Motor neuron (in vitro differentiated cells): ENCODE measurements at regions not wholly inside any gene's neighbourhood (a gene's known extent, or its start where the extent isn't known, plus 50 kb on each side); places are given as distances from the start of the nearest gene placed in this dataset.
"Not testable (repeated sequence)": the region's sequence is repeated elsewhere in the genome, so short reads cannot be mapped to it uniquely, and the experiment has no call there.

Source experiments
- ATAC-seq, 8 experiments: fragments of 200-7000 bp; cut with Tn5 transposase; replicated peaks in 6 of 8; 2 replicates each; pipeline ENCODE4 v1.8.0; 2021; ENCODE audit warnings: mild to moderate bottlenecking in 8 of 8, moderate library complexity in 8 of 8
- H3K27ac ChIP-seq, 2 donors: fragments of 250-450 bp; sonication (Bioruptor Pico); 2 replicates each; pipeline ENCODE4 v1.9.0; 2021; ENCODE audit warnings: antibody characterized with exemption in 2 of 2, mild to moderate bottlenecking in 2 of 2, moderate library complexity in 1 of 2
- H3K4me1 ChIP-seq, 2 donors: fragments of 250-450 bp; sonication (Bioruptor Pico); replicated peaks in 1 of 2; 2 replicates each; pipeline ENCODE4 v1.6.1; 2021; ENCODE audit warnings: antibody characterized with exemption in 2 of 2, mild to moderate bottlenecking in 2 of 2, moderate library complexity in 1 of 2
- H3K4me3 ChIP-seq, 5 donors: fragments of 250-450 bp; sonication (Bioruptor Pico); 2 replicates each; pipeline ENCODE4 v1.9.0; 2021; ENCODE audit warnings: antibody characterized with exemption in 5 of 5, mild to moderate bottlenecking in 5 of 5, moderate library complexity in 4 of 5
- WGBS, 10 experiments: fragments of 450-650 bp; shearing (Covaris generic); methylation state at CpG; one replicate each; pipeline ENCODE4 v1.0.0; 2022; 5-methylcytosine and 5-hydroxymethylcytosine counted together
- in situ Hi-C, 9 experiments: fragments of 400-800 bp; cut with MboI; loops; one replicate each; pipeline ENCODE4 v1.15.0; 2021; ENCODE audit warnings: low sequenced_read_pairs in 9 of 9, low pct_unique_long_range_greater_than_20kb in 2 of 9; ENCODE audit not compliant: unreplicated experiment in 9 of 9

- Histone ChIP-seq H3K4me1 (no peaks in the 10 kb centered on the region), H3K27ac (no peak overlapping the region), H3K4me3 (no peak overlapping the region)
- in situ Hi-C loops: no loop called here
- peak in 2 of 8 experiments; percentile 67 to 88 for ATAC-seq
Measured at GRCh38 chr2:190005513-190005912, 57.0 kb downstream of the MSTN start.

- in situ Hi-C loops: no loop called here
- WGBS, 10 experiments: 20 to 96% (median 80%) methylated on average over 1 to 7 of the region's 7 CpGs
- no peak for ATAC-seq
Measured at GRCh38 chr2:189999661-190000060, 62.9 kb downstream of the MSTN start.

GRCh38 chr2:189998665-189999064 lies 63.9 kb downstream of the MSTN start:
- WGBS, 10 experiments: 0 to 100% (median 90%) methylated on average over 1 to 2 of the region's 2 CpGs
- in situ Hi-C loops, H3K27ac ChIP-seq: not testable (repeated sequence)

More at GRCh38 chr2:189999661-190000060, 62.9 kb downstream of the MSTN start:
- H3K4me1 ChIP-seq: no peaks in the 10 kb centered on the region
- no peak overlapping the region for H3K27ac ChIP-seq
- H3K4me3 ChIP-seq: no peak overlapping the region

GRCh38 chr2:189997016-189997415 lies 65.5 kb downstream of the MSTN start:
- no peak overlapping the region for H3K27ac ChIP-seq
- ATAC-seq: no peak
- no peaks in the 10 kb centered on the region for H3K4me1 ChIP-seq
- H3K4me3 ChIP-seq: no peak overlapping the region
- 75 to 100% (median 88%) methylated on average over 1 of the region's 1 CpG; no CpG with 5 or more reads in 7 of the 10 experiments for WGBS, 10 experiments
- in situ Hi-C loops: no loop called here

More at GRCh38 chr2:189998665-189999064, 63.9 kb downstream of the MSTN start:
- not testable (repeated sequence) for H3K4me1 ChIP-seq, ATAC-seq, H3K4me3 ChIP-seq

GRCh38 chr2:189995679-189996078 lies 66.8 kb downstream of the MSTN start:
- no peak overlapping the region for H3K4me3 ChIP-seq
- in situ Hi-C loops: no loop called here
- 40 to 92% (median 69%) methylated on average over 1 to 2 of the region's 2 CpGs; no CpG with 5 or more reads in 1 of the 10 experiments for WGBS, 10 experiments
- H3K4me1 ChIP-seq: no peaks in the 10 kb centered on the region
- ATAC-seq: no peak
- no peak overlapping the region for H3K27ac ChIP-seq

GRCh38 chr2:189982780-189983394 lies 79.6 kb downstream of the MSTN start:
- in situ Hi-C loops: no loop called here
- WGBS, 10 experiments: 44 to 80% (median 54%) methylated on average over 2 to 4 of the region's 5 CpGs; no CpG with 5 or more reads in 4 of the 10 experiments
- Histone ChIP-seq H3K4me1 (no peaks in the 10 kb centered on the region), H3K4me3 (no peak overlapping the region), H3K27ac (no peak overlapping the region)
- peak in 3 of 8 experiments; percentile 46 to 66 (median 47) for ATAC-seq

- Histone ChIP-seq H3K27ac (no peak overlapping the region), H3K4me1 (no peaks in the 10 kb centered on the region), H3K4me3 (no peak overlapping the region)
- in situ Hi-C loops: no loop called here
- no peak for ATAC-seq
Measured at GRCh38 chr2:189982087-189982486, 80.4 kb downstream of the MSTN start.

- 38 to 100% (median 86%) methylated on average over 1 to 5 of the region's 11 CpGs; no CpG with 5 or more reads in 2 of the 10 experiments for WGBS, 10 experiments
- in situ Hi-C loops, H3K4me3 ChIP-seq, ATAC-seq, H3K27ac ChIP-seq, H3K4me1 ChIP-seq: not testable (repeated sequence)
Measured at GRCh38 chr2:189976488-189976887, 86.0 kb downstream of the MSTN start.

GRCh38 chr2:189960346-189960745 lies 102.2 kb downstream of the MSTN start:
- in situ Hi-C loops: no loop called here
- Histone ChIP-seq H3K27ac (no peak overlapping the region), H3K4me3 (no peak overlapping the region), H3K4me1 (no peaks in the 10 kb centered on the region)
- 0 to 88% (median 21%) methylated on average over 1 of the region's 1 CpG; no CpG with 5 or more reads in 2 of the 10 experiments for WGBS, 10 experiments
- ATAC-seq: no peak

- H3K4me1 ChIP-seq: no peaks in the 10 kb centered on the region
- no peak for ATAC-seq
- H3K4me3 ChIP-seq: no peak overlapping the region
- H3K27ac ChIP-seq: no peak overlapping the region
- in situ Hi-C loops: no loop called here
Measured at GRCh38 chr2:189959450-189959849, 103.1 kb downstream of the MSTN start.

- WGBS, 10 experiments: 18 to 84% (median 71%) methylated on average over 1 to 3 of the region's 3 CpGs; no CpG with 5 or more reads in 1 of the 10 experiments
- in situ Hi-C loops: no loop called here
- ATAC-seq: no peak
Measured at GRCh38 chr2:189954989-189955388, 107.5 kb downstream of the MSTN start.

GRCh38 chr2:189952536-189953109 lies 109.9 kb downstream of the MSTN start:
- Histone ChIP-seq H3K4me3 (no peak overlapping the region), H3K4me1 (no peaks in the 10 kb centered on the region), H3K27ac (no peak overlapping the region)
- 33 to 100% (median 82%) methylated on average over 1 to 3 of the region's 3 CpGs for WGBS, 10 experiments
- ATAC-seq: no peak
- in situ Hi-C loops: no loop called here

More at GRCh38 chr2:189954989-189955388, 107.5 kb downstream of the MSTN start:
- Histone ChIP-seq H3K27ac (no peak overlapping the region), H3K4me3 (no peak overlapping the region), H3K4me1 (no peaks in the 10 kb centered on the region)

GRCh38 chr2:189951791-189952535 lies 110.6 kb downstream of the MSTN start:
- WGBS, 10 experiments: 18 to 100% (median 81%) methylated on average over 1 to 2 of the region's 2 CpGs
- no peak for ATAC-seq
- no peaks in the 10 kb centered on the region for H3K4me1 ChIP-seq
- H3K4me3 ChIP-seq: no peak overlapping the region
- in situ Hi-C loops: no loop called here
- no peak overlapping the region for H3K27ac ChIP-seq
